ENCODE measurements at regions not wholly inside any gene's neighbourhood (a gene's known extent, or its start where the extent isn't known, plus 50 kb on each side); places are given as distances from the start of the nearest gene placed in this dataset.

GRCh38 chr13:65555962-65556361 is 1674.2 kb downstream of the PCDH9 start:
- no peak overlapping the region for H3K4me3 ChIP-seq (ENCODE audit: low read depth in 1 of 5, low read length in 5 of 5)
- H3K9ac ChIP-seq (ENCODE audit: low read length in 5 of 5): no peak overlapping the region
- no peaks in the 10 kb centered on the region for H3K27me3 ChIP-seq (ENCODE audit: control insufficient read depth in 5 of 5, insufficient read depth in 4 of 5, low read length in 5 of 5)
- no peak overlapping the region for H3K27ac ChIP-seq (ENCODE audit: low read depth, low read length)
- H3K36me3 ChIP-seq (ENCODE audit: control insufficient read depth in 5 of 5, insufficient read depth in 5 of 5, low read length in 5 of 5): no peaks in the 10 kb centered on the region
- peaks cover 0 to 9% (median 2%) of the 10 kb centered on the region in 5 donors for H3K9me3 ChIP-seq (ENCODE audit: control insufficient read depth in 5 of 5, low read length in 5 of 5)
- no peaks in the 10 kb centered on the region for H3K4me1 ChIP-seq (ENCODE audit: control insufficient read depth in 5 of 5, insufficient read depth in 5 of 5, low read length in 5 of 5)

GRCh38 chr13:65553096-65553727 is 1676.9 kb downstream of the PCDH9 start:
- Histone ChIP-seq H3K4me3 (ENCODE audit: low read depth in 1 of 5, low read length in 5 of 5) (no peak overlapping the region), H3K36me3 (ENCODE audit: control insufficient read depth in 5 of 5, insufficient read depth in 5 of 5, low read length in 5 of 5) (no peaks in the 10 kb centered on the region), H3K9ac (ENCODE audit: low read length in 5 of 5) (no peak overlapping the region), H3K27me3 (ENCODE audit: control insufficient read depth in 5 of 5, insufficient read depth in 4 of 5, low read length in 5 of 5) (no peaks in the 10 kb centered on the region), H3K9me3 (ENCODE audit: control insufficient read depth in 5 of 5, low read length in 5 of 5) (peaks cover 0 to 11% (median 2%) of the 10 kb centered on the region in 5 donors), H3K27ac (ENCODE audit: low read depth, low read length) (no peak overlapping the region), H3K4me1 (ENCODE audit: control insufficient read depth in 5 of 5, insufficient read depth in 5 of 5, low read length in 5 of 5) (no peaks in the 10 kb centered on the region)

GRCh38 chr13:65551208-65551607 is 1678.9 kb downstream of the PCDH9 start:
- Histone ChIP-seq H3K4me1 (ENCODE audit: control insufficient read depth in 5 of 5, insufficient read depth in 5 of 5, low read length in 5 of 5) (no peaks in the 10 kb centered on the region), H3K27me3 (ENCODE audit: control insufficient read depth in 5 of 5, insufficient read depth in 4 of 5, low read length in 5 of 5) (no peaks in the 10 kb centered on the region), H3K36me3 (ENCODE audit: control insufficient read depth in 5 of 5, insufficient read depth in 5 of 5, low read length in 5 of 5) (no peaks in the 10 kb centered on the region), H3K27ac (ENCODE audit: low read depth, low read length) (no peak overlapping the region), H3K9ac (ENCODE audit: low read length in 5 of 5) (no peak overlapping the region), H3K9me3 (ENCODE audit: control insufficient read depth in 5 of 5, low read length in 5 of 5) (peaks cover 0 to 11% (median 2%) of the 10 kb centered on the region in 5 donors), H3K4me3 (ENCODE audit: low read depth in 1 of 5, low read length in 5 of 5) (no peak overlapping the region)

- Histone ChIP-seq H3K4me1 (ENCODE audit: control insufficient read depth in 5 of 5, insufficient read depth in 5 of 5, low read length in 5 of 5) (peaks cover 0 to 2% (median 0%) of the 10 kb centered on the region in 5 donors), H3K9ac (ENCODE audit: low read length in 5 of 5) (no peak overlapping the region), H3K36me3 (ENCODE audit: control insufficient read depth in 5 of 5, insufficient read depth in 5 of 5, low read length in 5 of 5) (no peaks in the 10 kb centered on the region), H3K9me3 (ENCODE audit: control insufficient read depth in 5 of 5, low read length in 5 of 5) (peaks cover 0 to 2% (median 0%) of the 10 kb centered on the region in 5 donors), H3K4me3 (ENCODE audit: low read depth in 1 of 5, low read length in 5 of 5) (no peak overlapping the region), H3K27ac (ENCODE audit: low read depth, low read length) (no peak overlapping the region), H3K27me3 (ENCODE audit: control insufficient read depth in 5 of 5, insufficient read depth in 4 of 5, low read length in 5 of 5) (no peaks in the 10 kb centered on the region)
Measured at GRCh38 chr13:65540175-65540574, 1690.0 kb downstream of the PCDH9 start.

GRCh38 chr13:65535370-65535769 is 1694.8 kb downstream of the PCDH9 start:
- H3K27me3 ChIP-seq (ENCODE audit: control insufficient read depth in 5 of 5, insufficient read depth in 4 of 5, low read length in 5 of 5): no peaks in the 10 kb centered on the region
- no peak overlapping the region for H3K27ac ChIP-seq (ENCODE audit: low read depth, low read length)
- H3K9ac ChIP-seq (ENCODE audit: low read length in 5 of 5): no peak overlapping the region
- peaks cover 0 to 2% (median 0%) of the 10 kb centered on the region in 5 donors for H3K4me1 ChIP-seq (ENCODE audit: control insufficient read depth in 5 of 5, insufficient read depth in 5 of 5, low read length in 5 of 5)
- peaks cover 0 to 1% (median 0%) of the 10 kb centered on the region in 5 donors for H3K9me3 ChIP-seq (ENCODE audit: control insufficient read depth in 5 of 5, low read length in 5 of 5)
- no peak overlapping the region for H3K4me3 ChIP-seq (ENCODE audit: low read depth in 1 of 5, low read length in 5 of 5)
- H3K36me3 ChIP-seq (ENCODE audit: control insufficient read depth in 5 of 5, insufficient read depth in 5 of 5, low read length in 5 of 5): no peaks in the 10 kb centered on the region

- no peaks in the 10 kb centered on the region for H3K9me3 ChIP-seq (ENCODE audit: control insufficient read depth in 5 of 5, low read length in 5 of 5)
- no peaks in the 10 kb centered on the region for H3K36me3 ChIP-seq (ENCODE audit: control insufficient read depth in 5 of 5, insufficient read depth in 5 of 5, low read length in 5 of 5)
- H3K27ac ChIP-seq (ENCODE audit: low read depth, low read length): no peak overlapping the region
- no peaks in the 10 kb centered on the region for H3K27me3 ChIP-seq (ENCODE audit: control insufficient read depth in 5 of 5, insufficient read depth in 4 of 5, low read length in 5 of 5)
- H3K4me1 ChIP-seq (ENCODE audit: control insufficient read depth in 5 of 5, insufficient read depth in 5 of 5, low read length in 5 of 5): no peaks in the 10 kb centered on the region
- H3K4me3 ChIP-seq (ENCODE audit: low read depth in 1 of 5, low read length in 5 of 5): no peak overlapping the region
- no peak overlapping the region for H3K9ac ChIP-seq (ENCODE audit: low read length in 5 of 5)
Measured at GRCh38 chr13:65532231-65532630, 1697.9 kb downstream of the PCDH9 start.

GRCh38 chr13:65530688-65531087 is 1699.4 kb downstream of the PCDH9 start:
- H3K36me3 ChIP-seq (ENCODE audit: control insufficient read depth in 5 of 5, insufficient read depth in 5 of 5, low read length in 5 of 5): no peaks in the 10 kb centered on the region
- H3K27me3 ChIP-seq (ENCODE audit: control insufficient read depth in 5 of 5, insufficient read depth in 4 of 5, low read length in 5 of 5): no peaks in the 10 kb centered on the region
- peaks cover 0 to 2% (median 0%) of the 10 kb centered on the region in 5 donors for H3K9me3 ChIP-seq (ENCODE audit: control insufficient read depth in 5 of 5, low read length in 5 of 5)
- H3K4me3 ChIP-seq (ENCODE audit: low read depth in 1 of 5, low read length in 5 of 5): no peak overlapping the region
- H3K4me1 ChIP-seq (ENCODE audit: control insufficient read depth in 5 of 5, insufficient read depth in 5 of 5, low read length in 5 of 5): no peaks in the 10 kb centered on the region
- no peak overlapping the region for H3K9ac ChIP-seq (ENCODE audit: low read length in 5 of 5)
- no peak overlapping the region for H3K27ac ChIP-seq (ENCODE audit: low read depth, low read length)

- H3K36me3 ChIP-seq (ENCODE audit: control insufficient read depth in 5 of 5, insufficient read depth in 5 of 5, low read length in 5 of 5): no peaks in the 10 kb centered on the region
- no peaks in the 10 kb centered on the region for H3K4me1 ChIP-seq (ENCODE audit: control insufficient read depth in 5 of 5, insufficient read depth in 5 of 5, low read length in 5 of 5)
- H3K27ac ChIP-seq (ENCODE audit: low read depth, low read length): no peak overlapping the region
- H3K9ac ChIP-seq (ENCODE audit: low read length in 5 of 5): no peak overlapping the region
- H3K4me3 ChIP-seq (ENCODE audit: low read depth in 1 of 5, low read length in 5 of 5): no peak overlapping the region
- peaks cover 0 to 7% (median 0%) of the 10 kb centered on the region in 5 donors for H3K9me3 ChIP-seq (ENCODE audit: control insufficient read depth in 5 of 5, low read length in 5 of 5)
- no peaks in the 10 kb centered on the region for H3K27me3 ChIP-seq (ENCODE audit: control insufficient read depth in 5 of 5, insufficient read depth in 4 of 5, low read length in 5 of 5)
Measured at GRCh38 chr13:65529541-65529940, 1700.6 kb downstream of the PCDH9 start.

- no peak overlapping the region for H3K9ac ChIP-seq (ENCODE audit: low read length in 5 of 5)
- H3K27ac ChIP-seq (ENCODE audit: low read depth, low read length): no peak overlapping the region
- no peaks in the 10 kb centered on the region for H3K27me3 ChIP-seq (ENCODE audit: control insufficient read depth in 5 of 5, insufficient read depth in 4 of 5, low read length in 5 of 5)
- H3K36me3 ChIP-seq (ENCODE audit: control insufficient read depth in 5 of 5, insufficient read depth in 5 of 5, low read length in 5 of 5): no peaks in the 10 kb centered on the region
- no peaks in the 10 kb centered on the region for H3K4me1 ChIP-seq (ENCODE audit: control insufficient read depth in 5 of 5, insufficient read depth in 5 of 5, low read length in 5 of 5)
- H3K9me3 ChIP-seq (ENCODE audit: control insufficient read depth in 5 of 5, low read length in 5 of 5): no peaks in the 10 kb centered on the region
- H3K4me3 ChIP-seq (ENCODE audit: low read depth in 1 of 5, low read length in 5 of 5): no peak overlapping the region
Measured at GRCh38 chr13:65508745-65509144, 1721.4 kb downstream of the PCDH9 start.

GRCh38 chr13:65508338-65508737 is 1721.8 kb downstream of the PCDH9 start:
- H3K4me3 ChIP-seq (ENCODE audit: low read depth in 1 of 5, low read length in 5 of 5): no peak overlapping the region
- no peaks in the 10 kb centered on the region for H3K27me3 ChIP-seq (ENCODE audit: control insufficient read depth in 5 of 5, insufficient read depth in 4 of 5, low read length in 5 of 5)
- H3K36me3 ChIP-seq (ENCODE audit: control insufficient read depth in 5 of 5, insufficient read depth in 5 of 5, low read length in 5 of 5): no peaks in the 10 kb centered on the region
- no peak overlapping the region for H3K9ac ChIP-seq (ENCODE audit: low read length in 5 of 5)
- no peaks in the 10 kb centered on the region for H3K4me1 ChIP-seq (ENCODE audit: control insufficient read depth in 5 of 5, insufficient read depth in 5 of 5, low read length in 5 of 5)
- H3K9me3 ChIP-seq (ENCODE audit: control insufficient read depth in 5 of 5, low read length in 5 of 5): no peaks in the 10 kb centered on the region
- no peak overlapping the region for H3K27ac ChIP-seq (ENCODE audit: low read depth, low read length)
